HG03064 (cell line): ENCODE measurements at regions not wholly inside any gene's neighbourhood (a gene's known extent, or its start where the extent isn't known, plus 50 kb on each side); places are given as distances from the start of the nearest gene placed in this dataset.
"Not testable (repeated sequence)": the region's sequence is repeated elsewhere in the genome, so short reads cannot be mapped to it uniquely, and the experiment has no call there.

Source experiments
- ATAC-seq: cut with Tn5 transposase; IDR thresholded peaks from one replicate; pipeline ENCODE4 v1.9.1; 2021; ENCODE audit warnings: low read depth; ENCODE audit not compliant: unreplicated experiment

- ATAC-seq = no peak
Observed at GRCh38 chr3:153880493-153880892, 240.7 kb upstream of the ARHGEF26 start.

- no peak for ATAC-seq
Observed at GRCh38 chr3:153881201-153881600, 240.0 kb upstream of the ARHGEF26 start.

- ATAC-seq = no peak
Observed at GRCh38 chr3:153885359-153885758, 235.8 kb upstream of the ARHGEF26 start.

GRCh38 chr3:153889905-153890334 lies 231.3 kb upstream of the ARHGEF26 start:
- no peak for ATAC-seq

GRCh38 chr3:153892126-153892525 lies 229.1 kb upstream of the ARHGEF26 start:
- ATAC-seq = no peak

- ATAC-seq = no peak
Observed at GRCh38 chr3:153894857-153895256, 226.3 kb upstream of the ARHGEF26 start.

GRCh38 chr3:153896197-153896596 lies 225.0 kb upstream of the ARHGEF26 start:
- no peak for ATAC-seq

- peak; percentile 77 for ATAC-seq
Observed at GRCh38 chr3:153897025-153897723, 224.0 kb upstream of the ARHGEF26 start.

GRCh38 chr3:153897842-153898241 lies 223.3 kb upstream of the ARHGEF26 start:
- peak; percentile 77 for ATAC-seq

GRCh38 chr3:153901152-153901551 lies 220.0 kb upstream of the ARHGEF26 start:
- no peak for ATAC-seq

- ATAC-seq = no peak
Observed at GRCh38 chr3:153901991-153902390, 219.2 kb upstream of the ARHGEF26 start.

- no peak for ATAC-seq
Observed at GRCh38 chr3:153903430-153903829, 217.8 kb upstream of the ARHGEF26 start.

- no peak for ATAC-seq
Observed at GRCh38 chr3:153906366-153906765, 214.8 kb upstream of the ARHGEF26 start.

GRCh38 chr3:153910387-153910786 lies 210.8 kb upstream of the ARHGEF26 start:
- ATAC-seq = no peak

- ATAC-seq = no peak
Observed at GRCh38 chr3:153911116-153911515, 210.1 kb upstream of the ARHGEF26 start.

- ATAC-seq = no peak
Observed at GRCh38 chr3:153919773-153920172, 201.4 kb upstream of the ARHGEF26 start.

GRCh38 chr3:153921826-153922225 lies 199.4 kb upstream of the ARHGEF26 start:
- no peak for ATAC-seq

- ATAC-seq = no peak
Observed at GRCh38 chr3:153925841-153926514, 195.2 kb upstream of the ARHGEF26 start.

- ATAC-seq = no peak
Observed at GRCh38 chr3:153927107-153927506, 194.1 kb upstream of the ARHGEF26 start.

GRCh38 chr3:153928851-153929250 lies 192.3 kb upstream of the ARHGEF26 start:
- no peak for ATAC-seq

- not testable (repeated sequence) for ATAC-seq
Observed at GRCh38 chr3:153933481-153933880, 187.7 kb upstream of the ARHGEF26 start.

GRCh38 chr3:153944084-153944483 lies 177.1 kb upstream of the ARHGEF26 start:
- no peak for ATAC-seq
